ENCODE measurements at regions not wholly inside any gene's neighbourhood (a gene's known extent, or its start where the extent isn't known, plus 50 kb on each side); places are given as distances from the start of the nearest gene placed in this dataset.
"Not testable (repeated sequence)": the region's sequence is repeated elsewhere in the genome, so short reads cannot be mapped to it uniquely, and the experiment has no call there.

- no peak for DNase-seq (ENCODE audit: low read depth in 2 of 2)
These were observed 884.5 kb upstream of the GJE1 start for GRCh38 chr6:141248021-141248799.

GRCh38 chr6:141244366-141244765 is 888.4 kb upstream of the GJE1 start:
- DNase-seq (ENCODE audit: low read depth in 2 of 2), result no peak

- DNase-seq (ENCODE audit: low read depth in 2 of 2), result no peak
These were observed 889.8 kb upstream of the GJE1 start for GRCh38 chr6:141242957-141243356.

- DNase-seq (ENCODE audit: low read depth in 2 of 2), result no peak
These were observed 903.4 kb upstream of the GJE1 start for GRCh38 chr6:141229296-141229695.

GRCh38 chr6:141218583-141218982 is 914.1 kb upstream of the GJE1 start:
- no peak for DNase-seq (ENCODE audit: low read depth in 2 of 2)

GRCh38 chr6:141216726-141217125 is 916.0 kb upstream of the GJE1 start:
- DNase-seq (ENCODE audit: low read depth in 2 of 2), result no peak

GRCh38 chr6:141212296-141212695 is 920.4 kb upstream of the GJE1 start:
- no peak for DNase-seq (ENCODE audit: low read depth in 2 of 2)

GRCh38 chr6:141211845-141212244 is 920.9 kb upstream of the GJE1 start:
- DNase-seq (ENCODE audit: low read depth in 2 of 2), result no peak

- no peak for DNase-seq (ENCODE audit: low read depth in 2 of 2)
These were observed 921.8 kb upstream of the GJE1 start for GRCh38 chr6:141210901-141211300.

GRCh38 chr6:141209890-141210289 is 922.8 kb upstream of the GJE1 start:
- no peak for DNase-seq (ENCODE audit: low read depth in 2 of 2)

GRCh38 chr6:141208101-141208500 is 924.6 kb upstream of the GJE1 start:
- DNase-seq (ENCODE audit: low read depth in 2 of 2), result no peak

GRCh38 chr6:141203902-141204575 is 928.7 kb upstream of the GJE1 start:
- DNase-seq (ENCODE audit: low read depth in 2 of 2), result no peak

GRCh38 chr6:141202626-141203025 is 930.1 kb upstream of the GJE1 start:
- DNase-seq (ENCODE audit: low read depth in 2 of 2), result no peak

- no peak for DNase-seq (ENCODE audit: low read depth in 2 of 2)
These were observed 933.7 kb upstream of the GJE1 start for GRCh38 chr6:141199074-141199473.

- DNase-seq (ENCODE audit: low read depth in 2 of 2), result no peak
These were observed 937.4 kb upstream of the GJE1 start for GRCh38 chr6:141195251-141195832.

GRCh38 chr6:141183368-141183767 is 949.4 kb upstream of the GJE1 start:
- DNase-seq (ENCODE audit: low read depth in 2 of 2), result no peak

- DNase-seq (ENCODE audit: low read depth in 2 of 2), result not testable (repeated sequence)
These were observed 957.3 kb upstream of the GJE1 start for GRCh38 chr6:141175458-141175857.

GRCh38 chr6:141174932-141175331 is 957.8 kb upstream of the GJE1 start:
- no peak for DNase-seq (ENCODE audit: low read depth in 2 of 2)

- no peak for DNase-seq (ENCODE audit: low read depth in 2 of 2)
These were observed 959.2 kb upstream of the GJE1 start for GRCh38 chr6:141173529-141173928.

- no peak for DNase-seq (ENCODE audit: low read depth in 2 of 2)
These were observed 963.3 kb upstream of the GJE1 start for GRCh38 chr6:141169419-141169818.

GRCh38 chr6:141167945-141168344 is 964.8 kb upstream of the GJE1 start:
- DNase-seq (ENCODE audit: low read depth in 2 of 2), result no peak

- DNase-seq (ENCODE audit: low read depth in 2 of 2), result no peak
These were observed 967.6 kb upstream of the GJE1 start for GRCh38 chr6:141165002-141165665.

All from stimulated activated CD8-positive, alpha-beta memory T cell treated with anti-CD3 and anti-CD28 coated beads, Interleukin-7, amount 100 ng/mL, for 4 hours (primary cell).